HL-60 (cell line): ENCODE measurements at regions not wholly inside any gene's neighbourhood (a gene's known extent, or its start where the extent isn't known, plus 50 kb on each side); places are given as distances from the start of the nearest gene placed in this dataset.
A peak's percentile ranks its signal among the peaks of the same experiment; 100 is the strongest.

ENCODE experiments used
- DNase-seq, 2 experiments: peaks; one replicate each; pipeline ENCODE4 v3.0.0-alpha.2; 2010 to 2020; ENCODE audit warnings: low read depth in 1 of 2, low spot score in 1 of 2
- H3K27ac ChIP-seq: fragments of 250-450 bp; sonication (Bioruptor Pico); replicated peaks from 2 replicates; pipeline ENCODE4 v1.5.1; 2020; ENCODE audit warnings: mild to moderate bottlenecking, moderate library complexity
- H3K27me3 ChIP-seq: fragments of 250-450 bp; sonication (Bioruptor Pico); 2 replicates; pipeline ENCODE4 v1.5.1; 2021; ENCODE audit warnings: mild to moderate bottlenecking, moderate library complexity; ENCODE audit not compliant: insufficient read depth, poor library complexity, severe bottlenecking
- H3K4me3 ChIP-seq: replicated peaks from 2 replicates; pipeline ENCODE4 v1.5.1; 2011; ENCODE audit warnings: mild to moderate bottlenecking, control low read depth, low read length; ENCODE audit not compliant: insufficient read depth
- CTCF ChIP-seq: IDR thresholded peaks from one replicate; pipeline ENCODE4 v1.5.1; 2011; ENCODE audit warnings: low read length, control low read depth, inconsistent platforms; ENCODE audit not compliant: insufficient read depth
- GABPA ChIP-seq: IDR thresholded peaks from 2 replicates; pipeline ENCODE4 v1.6.1; 2012; ENCODE audit warnings: low read depth
- POLR2AphosphoS5 ChIP-seq: IDR thresholded peaks from 2 replicates; pipeline ENCODE4 v1.6.1; 2012; ENCODE audit warnings: low read depth
- REST ChIP-seq: IDR thresholded peaks from 2 replicates; pipeline ENCODE4 v1.6.1; 2012; ENCODE audit warnings: low read depth; ENCODE audit not compliant: insufficient replicate concordance
- SPI1 ChIP-seq: IDR thresholded peaks from 2 replicates; pipeline ENCODE4 v1.6.1; 2012; ENCODE audit warnings: low read depth, mild to moderate bottlenecking, borderline replicate concordance

DNA sequence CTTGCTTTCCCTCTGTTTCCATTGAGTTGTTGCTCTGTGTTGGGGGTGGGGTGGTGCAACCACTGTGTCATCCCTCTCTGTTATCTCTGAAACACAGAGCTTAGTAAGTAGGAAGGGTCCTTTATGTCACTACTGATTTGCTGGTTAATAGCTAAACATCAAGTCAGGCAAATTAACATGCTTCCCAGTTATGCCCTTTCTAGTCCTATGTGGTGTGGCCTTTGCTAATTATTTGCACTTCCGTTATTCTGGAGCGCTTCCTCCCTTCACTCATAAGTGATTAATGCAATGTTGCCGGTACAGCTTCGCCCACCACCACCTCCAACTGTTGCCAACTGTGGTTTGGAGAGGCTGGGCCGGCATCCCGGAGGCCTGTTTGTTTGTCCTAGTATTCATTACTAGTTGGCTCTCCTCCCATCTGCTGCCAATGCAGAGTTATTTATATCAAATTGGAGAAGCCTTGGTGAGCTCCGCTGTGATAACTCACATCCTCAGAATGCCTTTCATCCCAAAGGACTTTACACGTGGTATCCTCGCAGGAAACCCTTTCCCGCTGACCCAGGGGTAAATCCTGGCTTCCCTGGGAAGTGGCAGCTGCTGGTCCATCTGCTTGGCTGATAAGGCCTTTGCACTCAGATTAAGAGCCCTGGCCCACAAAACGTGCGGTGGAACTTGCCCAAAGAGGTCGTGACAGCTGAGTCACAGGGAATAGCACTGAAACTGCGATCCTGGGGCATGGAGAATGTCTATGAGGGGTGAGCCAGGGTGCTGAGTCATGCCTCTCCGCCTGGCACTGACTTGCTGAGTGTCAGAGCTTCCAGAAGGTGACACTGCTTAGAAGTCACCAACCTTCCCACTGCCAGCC lies 72.0 kb upstream of the ZCCHC2 start:
- Histone ChIP-seq H3K27ac (peak overlapping the region; percentile 47), H3K27me3 (no peaks in the 10 kb centered on the region), H3K4me3 (no peak overlapping the region)
- TF ChIP-seq SPI1 (peak; percentile 98), POLR2AphosphoS5 (peak; percentile 27; the same call in 1 of the 2 replicates), GABPA (no peak), REST (no peak), CTCF (no peak)
- peak; percentile 65 to 95 for DNase-seq

GRCh38 chr18:62452280-62452831 lies 70.5 kb upstream of the ZCCHC2 start:
- Histone ChIP-seq H3K27ac (peak overlapping the region; percentile 30), H3K27me3 (no peaks in the 10 kb centered on the region), H3K4me3 (no peak overlapping the region)
- DNase-seq, result peak; percentile 84 to 94
- TF ChIP-seq CTCF, result no peak
- TF ChIP-seq REST, result peak; percentile 57
- TF ChIP-seq SPI1, result no peak
- TF ChIP-seq POLR2AphosphoS5, result peak; percentile 93
- 0 out of 2 replicates have a peak, but pooled peaks have one; percentile 16 for TF ChIP-seq GABPA

GRCh38 chr18:62453864-62454263 lies 69.0 kb upstream of the ZCCHC2 start:
- DNase-seq, result peak; percentile 30
- no peaks in the 10 kb centered on the region for H3K27me3 ChIP-seq
- H3K27ac ChIP-seq, result no peak overlapping the region
- TF ChIP-seq SPI1 (peak; percentile 18; the same call in 1 of the 2 replicates), POLR2AphosphoS5 (no peak)
- no peak overlapping the region for H3K4me3 ChIP-seq

DNA sequence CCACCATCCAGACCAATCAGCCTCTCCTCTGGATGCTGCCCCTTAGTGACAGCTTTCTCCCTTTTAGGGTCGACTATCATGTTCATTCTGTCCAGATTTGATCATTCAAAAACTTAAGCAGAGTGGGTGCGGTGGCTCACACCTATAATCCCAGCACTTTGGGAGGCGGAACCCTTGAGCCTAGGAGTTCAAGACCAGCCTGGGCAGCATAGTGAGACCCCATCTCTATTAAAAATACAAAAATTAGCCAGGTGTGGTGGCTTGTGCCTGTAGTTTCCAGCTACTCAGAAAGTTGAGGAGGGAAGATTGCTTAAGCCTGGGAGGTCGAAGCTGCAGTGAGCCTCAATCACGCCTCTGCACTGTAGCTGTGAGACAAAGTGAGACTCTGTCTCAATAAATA lies 68.3 kb upstream of the ZCCHC2 start:
- no peak overlapping the region for H3K4me3 ChIP-seq
- H3K27ac ChIP-seq, result no peak overlapping the region
- DNase-seq, result no peak
- H3K27me3 ChIP-seq, result no peaks in the 10 kb centered on the region
- TF ChIP-seq CTCF (no peak), GABPA (no peak), POLR2AphosphoS5 (no peak), SPI1 (no peak), REST (no peak)
